SJSA1 (cell line): ENCODE measurements at regions not wholly inside any gene's neighbourhood (a gene's known extent, or its start where the extent isn't known, plus 50 kb on each side); places are given as distances from the start of the nearest gene placed in this dataset.
"Not testable (repeated sequence)": the region's sequence is repeated elsewhere in the genome, so short reads cannot be mapped to it uniquely, and the experiment has no call there.

ENCODE experiments used
- DNase-seq, 2 experiments: peaks; one replicate each; pipeline ENCODE4 v3.0.0-alpha.2; 2015 to 2020; ENCODE audit warnings: low spot score in 2 of 2, low read depth in 1 of 2
- H3K27ac ChIP-seq: fragments of 250-450 bp; sonication (Bioruptor Pico); 2 replicates; pipeline ENCODE4 v1.5.1; 2020; ENCODE audit warnings: mild to moderate bottlenecking, moderate library complexity
- H3K27me3 ChIP-seq: fragments of 250-450 bp; sonication (Bioruptor Pico); replicated peaks from 2 replicates; pipeline ENCODE4 v1.5.1; 2020; ENCODE audit warnings: mild to moderate bottlenecking, moderate library complexity
- H3K36me3 ChIP-seq: fragments of 250-450 bp; sonication (Bioruptor Pico); 2 replicates; pipeline ENCODE4 v1.5.1; 2020; ENCODE audit warnings: mild to moderate bottlenecking
- H3K4me1 ChIP-seq: fragments of 250-450 bp; sonication (Bioruptor Pico); replicated peaks from 2 replicates; pipeline ENCODE4 v1.6.1; 2021; ENCODE audit warnings: mild to moderate bottlenecking
- H3K4me3 ChIP-seq: fragments of 250-450 bp; sonication (Bioruptor Pico); 2 replicates; pipeline ENCODE4 v1.5.1; 2020; ENCODE audit warnings: mild to moderate bottlenecking
- H3K9me3 ChIP-seq: fragments of 250-450 bp; sonication (Bioruptor Pico); replicated peaks from 2 replicates; pipeline ENCODE4 v1.5.1; 2020; ENCODE audit warnings: mild to moderate bottlenecking

GRCh38 chr10:87416892-87417291, 59.3 kb downstream of the NUTM2D start:
- H3K27me3 ChIP-seq, H3K4me3 ChIP-seq, DNase-seq, H3K27ac ChIP-seq, H3K9me3 ChIP-seq, H3K36me3 ChIP-seq, H3K4me1 ChIP-seq: not testable (repeated sequence)

- DNase-seq: not testable (repeated sequence)
Observed at GRCh38 chr10:87422641-87423040, 65.1 kb downstream of the NUTM2D start.

DNA sequence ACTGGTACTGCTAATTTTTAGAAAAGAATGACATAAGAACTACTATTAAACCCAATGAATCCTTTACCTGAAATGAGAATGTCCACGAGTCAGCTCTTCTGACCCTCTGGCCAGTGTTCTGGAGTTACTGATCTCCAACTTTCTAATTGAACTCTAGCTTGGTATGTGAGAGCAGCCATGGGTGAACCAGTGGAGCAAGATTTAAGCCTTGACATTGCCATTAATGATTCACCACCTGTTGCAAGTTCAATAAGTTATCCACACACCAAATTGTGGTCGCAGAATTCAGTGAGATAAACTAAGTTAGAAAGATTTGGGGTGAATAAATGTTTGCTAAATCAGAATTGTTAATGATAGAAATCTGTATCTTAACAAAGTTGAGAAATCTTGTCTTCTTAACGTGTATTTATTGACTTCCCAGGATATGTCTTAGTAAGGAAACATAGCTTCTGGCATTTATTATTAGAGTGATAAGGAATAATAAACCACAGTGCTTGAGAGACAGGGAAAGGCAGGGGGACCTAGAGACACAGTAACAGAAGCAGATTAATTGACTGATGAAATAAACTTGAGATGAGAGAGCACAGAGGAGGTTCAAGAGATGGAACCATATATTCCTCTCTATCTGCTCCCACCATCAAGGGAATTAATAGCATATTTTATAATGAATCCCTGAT, 67.3 kb downstream of the NUTM2D start:
- DNase-seq, H3K4me3 ChIP-seq, H3K27ac ChIP-seq, H3K36me3 ChIP-seq, H3K4me1 ChIP-seq, H3K9me3 ChIP-seq, H3K27me3 ChIP-seq: not testable (repeated sequence)

More at GRCh38 chr10:87422641-87423040, 65.1 kb downstream of the NUTM2D start:
- H3K4me3 ChIP-seq, H3K9me3 ChIP-seq, H3K4me1 ChIP-seq, H3K27me3 ChIP-seq, H3K36me3 ChIP-seq, H3K27ac ChIP-seq: not testable (repeated sequence)

- not testable (repeated sequence) for H3K27ac ChIP-seq, H3K9me3 ChIP-seq, H3K4me3 ChIP-seq, H3K36me3 ChIP-seq, DNase-seq, H3K4me1 ChIP-seq, H3K27me3 ChIP-seq
Observed at GRCh38 chr10:87433836-87434235, 70.9 kb upstream of the MINPP1 start.

DNA sequence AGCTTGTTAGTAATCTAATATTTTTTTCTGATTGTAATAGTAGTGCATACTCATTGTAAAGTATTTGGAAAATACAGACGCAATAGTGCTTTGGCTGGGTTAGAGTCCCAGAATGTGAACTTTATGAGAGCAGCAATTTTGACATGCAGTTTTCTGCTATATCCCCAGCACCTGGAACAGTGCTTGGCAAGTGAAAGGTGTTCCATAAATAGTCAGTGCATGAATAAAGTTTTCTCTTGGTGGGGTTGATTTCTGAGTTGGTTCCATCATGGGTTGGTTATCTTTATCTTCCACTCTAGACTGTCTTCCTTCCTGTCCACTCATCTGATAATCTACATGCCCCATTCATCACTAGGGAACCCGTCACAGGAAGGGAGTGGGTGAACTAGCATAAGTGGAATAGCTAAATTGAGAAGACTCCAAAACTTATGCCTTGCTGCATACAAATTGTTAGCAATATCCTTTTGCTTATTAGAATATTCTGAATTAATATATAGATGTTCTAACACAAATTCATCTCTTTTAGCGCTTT, 69.3 kb upstream of the MINPP1 start:
- not testable (repeated sequence) for H3K4me1 ChIP-seq, H3K27me3 ChIP-seq, H3K9me3 ChIP-seq, H3K4me3 ChIP-seq, H3K27ac ChIP-seq, H3K36me3 ChIP-seq, DNase-seq

DNA sequence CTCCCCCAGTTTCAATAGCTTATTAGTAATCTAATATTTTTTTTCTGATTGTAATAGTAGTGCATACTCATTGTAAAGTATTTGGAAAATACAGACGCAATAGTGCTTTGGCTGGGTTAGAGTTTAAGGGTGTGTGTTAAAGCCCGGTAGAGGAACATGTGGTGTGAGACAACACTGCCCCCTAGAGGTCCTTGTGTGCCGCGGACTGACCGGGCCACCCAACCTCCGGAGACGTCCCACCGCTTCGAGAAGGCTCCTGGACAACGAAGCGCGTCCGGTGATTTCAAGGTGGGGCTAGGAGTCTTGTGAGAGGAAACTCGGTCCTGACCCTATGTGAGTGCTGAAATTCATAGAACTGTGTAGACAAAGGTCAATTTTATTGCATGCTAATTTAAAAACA, 68.6 kb upstream of the MINPP1 start:
- H3K27ac ChIP-seq, H3K36me3 ChIP-seq, H3K4me3 ChIP-seq: not testable (repeated sequence)

GRCh38 chr10:87437450-87437849, 67.2 kb upstream of the MINPP1 start:
- not testable (repeated sequence) for H3K36me3 ChIP-seq, H3K4me1 ChIP-seq, H3K27ac ChIP-seq, H3K9me3 ChIP-seq, H3K27me3 ChIP-seq, H3K4me3 ChIP-seq
- DNase-seq: peak in 1 of 2 experiments; percentile 2

More for the DNA sequence above, 68.6 kb upstream of the MINPP1 start:
- H3K9me3 ChIP-seq, H3K27me3 ChIP-seq, H3K4me1 ChIP-seq, DNase-seq: not testable (repeated sequence)
